ENCODE measurements at regions not wholly inside any gene's neighbourhood (a gene's known extent, or its start where the extent isn't known, plus 50 kb on each side); places are given as distances from the start of the nearest gene placed in this dataset.

DNA sequence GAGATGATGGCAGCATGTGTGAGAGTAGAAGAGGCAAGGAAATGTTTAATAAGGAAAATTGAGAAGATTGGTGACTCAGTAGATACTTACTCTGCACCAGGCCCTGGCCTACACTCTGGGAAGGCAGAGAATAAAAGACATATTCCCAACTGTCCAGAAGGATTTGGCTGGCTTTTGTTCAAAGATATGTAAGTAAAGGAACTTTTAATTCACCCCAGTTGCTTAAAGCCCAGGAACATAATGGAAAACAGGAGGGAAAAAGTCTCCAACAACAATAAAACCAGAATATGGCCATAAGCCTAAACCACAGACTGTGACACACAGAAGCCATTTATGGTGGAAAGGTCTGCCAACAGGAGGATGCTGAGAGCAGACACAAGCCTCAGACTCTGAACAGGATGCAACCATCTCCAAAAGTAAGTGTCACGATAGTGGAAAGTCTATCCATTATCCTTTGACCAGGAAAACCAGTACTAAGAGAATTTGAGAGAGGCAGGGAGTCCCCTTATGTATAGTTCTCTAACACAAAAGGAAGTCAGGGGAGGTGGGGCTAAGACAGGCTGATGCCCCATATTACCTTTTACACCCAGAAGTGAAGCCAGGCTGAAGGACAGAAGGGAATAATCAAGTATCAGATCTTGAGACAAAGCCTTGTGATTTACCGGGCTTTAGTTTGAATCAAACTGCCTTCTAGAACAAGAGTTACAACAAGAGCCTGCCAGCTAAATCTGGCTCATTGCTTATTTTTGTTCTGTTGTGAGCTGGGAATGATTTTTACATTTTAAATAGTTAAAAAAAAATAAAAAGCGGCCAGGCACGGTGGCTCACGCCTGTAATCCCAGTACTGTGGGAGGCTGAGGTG, 169.5 kb upstream of the STARD13 start:
- H3K4me3 ChIP-seq (ENCODE audit: low read length in 3 of 3), result no peak overlapping the region
- H3K36me3 ChIP-seq (ENCODE audit: control insufficient read depth in 3 of 3, insufficient read depth in 3 of 3, low read length in 3 of 3), result no peaks in the 10 kb centered on the region
- no peaks in the 10 kb centered on the region for H3K27me3 ChIP-seq (ENCODE audit: control insufficient read depth in 3 of 3, insufficient read depth in 3 of 3, low read length in 3 of 3)
- H3K27ac ChIP-seq (ENCODE audit: low read depth, low read length), result no peak overlapping the region
- peaks cover 0 to 9% (median 5%) of the 10 kb centered on the region in 3 donors for H3K4me1 ChIP-seq (ENCODE audit: control insufficient read depth in 3 of 3, insufficient read depth in 3 of 3, low read length in 3 of 3)
- H3K9ac ChIP-seq (ENCODE audit: low read depth in 1 of 3, low read length in 3 of 3), result no peak overlapping the region
- H3K9me3 ChIP-seq (ENCODE audit: control insufficient read depth in 3 of 3, low read length in 3 of 3), result no peaks in the 10 kb centered on the region

DNA sequence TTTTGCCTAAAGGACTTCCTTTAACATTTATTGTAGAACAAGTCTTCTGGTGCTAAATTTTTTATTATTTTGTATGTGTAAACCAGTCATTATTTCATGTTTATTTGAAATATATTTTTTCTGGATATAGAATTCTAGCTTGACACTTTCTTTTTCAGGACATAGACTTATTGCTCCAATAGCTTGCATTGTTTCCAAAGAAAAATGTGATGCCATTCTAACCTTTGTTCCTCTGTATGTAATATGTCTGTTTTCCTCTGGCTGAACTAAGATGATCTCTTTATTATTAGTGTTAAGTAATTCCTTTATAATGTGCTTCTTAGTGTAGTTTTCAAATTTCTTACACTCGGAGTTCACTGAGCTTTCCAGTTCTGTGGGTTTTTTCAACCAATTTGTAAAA, 174.1 kb upstream of the STARD13 start:
- Histone ChIP-seq H3K9ac (ENCODE audit: low read depth in 1 of 3, low read length in 3 of 3) (no peak overlapping the region), H3K9me3 (ENCODE audit: control insufficient read depth in 3 of 3, low read length in 3 of 3) (no peaks in the 10 kb centered on the region), H3K36me3 (ENCODE audit: control insufficient read depth in 3 of 3, insufficient read depth in 3 of 3, low read length in 3 of 3) (no peaks in the 10 kb centered on the region), H3K4me3 (ENCODE audit: low read length in 3 of 3) (no peak overlapping the region), H3K27ac (ENCODE audit: low read depth, low read length) (no peak overlapping the region), H3K4me1 (ENCODE audit: control insufficient read depth in 3 of 3, insufficient read depth in 3 of 3, low read length in 3 of 3) (no peaks in the 10 kb centered on the region), H3K27me3 (ENCODE audit: control insufficient read depth in 3 of 3, insufficient read depth in 3 of 3, low read length in 3 of 3) (no peaks in the 10 kb centered on the region)

DNA sequence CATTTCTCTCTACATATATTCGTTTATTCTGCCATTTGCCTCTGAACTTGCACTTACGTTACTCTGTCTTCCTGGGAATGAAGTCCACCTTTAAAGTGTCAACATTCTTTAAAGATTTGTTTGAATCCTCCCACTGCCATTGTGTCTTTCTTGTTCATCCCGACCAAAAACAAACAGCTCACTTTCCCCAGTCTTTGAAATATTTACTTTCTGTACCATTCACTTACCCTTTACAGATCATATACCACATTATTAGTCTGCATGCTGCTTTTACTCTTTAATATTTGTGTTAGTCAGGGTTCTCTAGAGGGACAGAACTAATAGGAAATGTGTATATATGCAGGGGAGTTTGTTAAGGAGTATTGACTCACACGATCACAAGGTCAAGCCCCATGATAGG, 176.6 kb upstream of the STARD13 start:
- Histone ChIP-seq H3K9me3 (ENCODE audit: control insufficient read depth in 3 of 3, low read length in 3 of 3) (no peaks in the 10 kb centered on the region), H3K4me3 (ENCODE audit: low read length in 3 of 3) (no peak overlapping the region), H3K27ac (ENCODE audit: low read depth, low read length) (no peak overlapping the region), H3K4me1 (ENCODE audit: control insufficient read depth in 3 of 3, insufficient read depth in 3 of 3, low read length in 3 of 3) (no peaks in the 10 kb centered on the region), H3K9ac (ENCODE audit: low read depth in 1 of 3, low read length in 3 of 3) (no peak overlapping the region), H3K27me3 (ENCODE audit: control insufficient read depth in 3 of 3, insufficient read depth in 3 of 3, low read length in 3 of 3) (no peaks in the 10 kb centered on the region), H3K36me3 (ENCODE audit: control insufficient read depth in 3 of 3, insufficient read depth in 3 of 3, low read length in 3 of 3) (no peaks in the 10 kb centered on the region)

DNA sequence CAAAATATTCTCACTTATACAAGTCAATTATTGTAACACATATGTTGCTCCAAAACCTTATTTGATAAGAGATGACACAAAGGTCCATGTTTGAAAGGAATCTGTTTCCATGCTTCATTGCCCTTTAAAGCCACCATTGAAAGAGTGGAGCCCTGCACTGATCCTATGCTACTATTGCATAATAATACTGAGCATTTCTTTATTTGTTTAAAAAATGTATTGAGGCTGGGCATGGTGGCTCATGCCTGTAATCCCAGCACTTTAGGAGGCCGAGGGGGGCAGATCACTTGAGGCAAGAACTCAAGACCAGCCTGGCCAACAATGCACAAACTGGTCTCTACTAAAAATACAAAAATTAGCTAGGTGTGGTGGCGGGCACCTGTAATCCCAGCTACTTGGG, 178.8 kb upstream of the STARD13 start:
- no peaks in the 10 kb centered on the region for H3K4me1 ChIP-seq (ENCODE audit: control insufficient read depth in 3 of 3, insufficient read depth in 3 of 3, low read length in 3 of 3)
- no peak overlapping the region for H3K4me3 ChIP-seq (ENCODE audit: low read length in 3 of 3)
- no peaks in the 10 kb centered on the region for H3K36me3 ChIP-seq (ENCODE audit: control insufficient read depth in 3 of 3, insufficient read depth in 3 of 3, low read length in 3 of 3)
- no peaks in the 10 kb centered on the region for H3K9me3 ChIP-seq (ENCODE audit: control insufficient read depth in 3 of 3, low read length in 3 of 3)
- no peaks in the 10 kb centered on the region for H3K27me3 ChIP-seq (ENCODE audit: control insufficient read depth in 3 of 3, insufficient read depth in 3 of 3, low read length in 3 of 3)
- H3K9ac ChIP-seq (ENCODE audit: low read depth in 1 of 3, low read length in 3 of 3), result no peak overlapping the region
- H3K27ac ChIP-seq (ENCODE audit: low read depth, low read length), result no peak overlapping the region

DNA sequence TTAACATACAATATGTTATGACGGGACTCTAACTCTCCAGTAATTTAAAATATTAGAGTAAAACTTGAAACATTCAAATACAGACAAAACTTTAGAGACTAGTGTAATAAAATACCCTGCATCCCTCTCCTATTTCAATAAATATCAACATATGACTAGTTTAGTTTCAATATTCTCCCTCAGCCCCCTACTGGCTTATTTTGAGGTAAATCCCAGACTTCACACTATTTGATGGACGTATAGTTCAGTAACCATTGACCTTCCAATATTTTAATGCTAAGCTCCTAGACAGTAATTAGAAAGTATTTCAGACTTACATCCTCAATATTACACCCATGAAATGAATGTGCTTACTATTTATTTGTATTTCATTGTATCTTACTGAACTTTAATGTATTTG, 180.7 kb upstream of the STARD13 start:
- no peaks in the 10 kb centered on the region for H3K9me3 ChIP-seq (ENCODE audit: control insufficient read depth in 3 of 3, low read length in 3 of 3)
- H3K27me3 ChIP-seq (ENCODE audit: control insufficient read depth in 3 of 3, insufficient read depth in 3 of 3, low read length in 3 of 3), result no peaks in the 10 kb centered on the region
- no peaks in the 10 kb centered on the region for H3K4me1 ChIP-seq (ENCODE audit: control insufficient read depth in 3 of 3, insufficient read depth in 3 of 3, low read length in 3 of 3)
- H3K4me3 ChIP-seq (ENCODE audit: low read length in 3 of 3), result no peak overlapping the region
- H3K36me3 ChIP-seq (ENCODE audit: control insufficient read depth in 3 of 3, insufficient read depth in 3 of 3, low read length in 3 of 3), result no peaks in the 10 kb centered on the region
- no peak overlapping the region for H3K27ac ChIP-seq (ENCODE audit: low read depth, low read length)
- H3K9ac ChIP-seq (ENCODE audit: low read depth in 1 of 3, low read length in 3 of 3), result no peak overlapping the region

DNA sequence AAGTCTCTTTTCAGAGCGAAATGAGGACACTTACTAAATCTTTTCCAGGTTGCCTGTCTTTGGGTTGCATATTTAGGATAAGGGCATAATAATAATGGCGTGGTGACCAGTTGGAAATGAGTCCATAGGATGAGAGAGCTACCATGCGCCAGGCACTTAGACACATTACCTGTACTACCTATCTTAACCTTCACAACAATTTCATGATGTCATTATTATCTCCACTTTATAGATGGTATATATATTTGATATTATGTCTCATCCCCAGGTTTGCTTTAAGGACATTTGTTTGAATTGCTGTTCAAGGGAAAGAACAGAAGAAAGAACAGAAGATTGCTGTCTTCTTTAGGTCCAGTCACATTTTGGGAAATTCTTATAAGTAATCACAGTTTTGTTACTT, 182.0 kb upstream of the STARD13 start:
- Histone ChIP-seq H3K9me3 (ENCODE audit: control insufficient read depth in 3 of 3, low read length in 3 of 3) (no peaks in the 10 kb centered on the region), H3K36me3 (ENCODE audit: control insufficient read depth in 3 of 3, insufficient read depth in 3 of 3, low read length in 3 of 3) (no peaks in the 10 kb centered on the region), H3K27me3 (ENCODE audit: control insufficient read depth in 3 of 3, insufficient read depth in 3 of 3, low read length in 3 of 3) (no peaks in the 10 kb centered on the region), H3K9ac (ENCODE audit: low read depth in 1 of 3, low read length in 3 of 3) (no peak overlapping the region), H3K4me3 (ENCODE audit: low read length in 3 of 3) (no peak overlapping the region), H3K4me1 (ENCODE audit: control insufficient read depth in 3 of 3, insufficient read depth in 3 of 3, low read length in 3 of 3) (no peaks in the 10 kb centered on the region), H3K27ac (ENCODE audit: low read depth, low read length) (no peak overlapping the region)

DNA sequence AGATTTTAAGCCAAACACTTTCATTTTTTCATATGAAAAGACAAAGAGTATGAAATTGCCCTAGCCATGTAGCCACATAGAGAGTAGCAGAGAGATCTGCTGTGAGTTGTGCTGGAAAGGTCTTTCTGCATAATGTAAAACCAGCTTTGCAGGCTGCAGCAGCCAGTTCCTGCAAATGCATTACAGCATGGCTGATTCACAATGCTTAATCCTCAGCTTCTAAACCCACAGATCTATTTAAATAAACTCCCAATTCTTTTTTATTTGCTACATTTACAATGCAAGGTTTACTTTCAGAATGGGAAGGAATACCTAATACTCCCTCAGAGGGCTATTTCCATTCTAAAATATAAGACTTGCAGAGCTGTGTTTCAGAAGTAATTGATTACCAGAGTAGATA, 185.6 kb upstream of the STARD13 start:
- Histone ChIP-seq H3K9me3 (ENCODE audit: control insufficient read depth in 3 of 3, low read length in 3 of 3) (no peaks in the 10 kb centered on the region), H3K36me3 (ENCODE audit: control insufficient read depth in 3 of 3, insufficient read depth in 3 of 3, low read length in 3 of 3) (no peaks in the 10 kb centered on the region), H3K4me3 (ENCODE audit: low read length in 3 of 3) (no peak overlapping the region), H3K9ac (ENCODE audit: low read depth in 1 of 3, low read length in 3 of 3) (no peak overlapping the region), H3K27me3 (ENCODE audit: control insufficient read depth in 3 of 3, insufficient read depth in 3 of 3, low read length in 3 of 3) (no peaks in the 10 kb centered on the region), H3K27ac (ENCODE audit: low read depth, low read length) (no peak overlapping the region), H3K4me1 (ENCODE audit: control insufficient read depth in 3 of 3, insufficient read depth in 3 of 3, low read length in 3 of 3) (no peaks in the 10 kb centered on the region)

DNA sequence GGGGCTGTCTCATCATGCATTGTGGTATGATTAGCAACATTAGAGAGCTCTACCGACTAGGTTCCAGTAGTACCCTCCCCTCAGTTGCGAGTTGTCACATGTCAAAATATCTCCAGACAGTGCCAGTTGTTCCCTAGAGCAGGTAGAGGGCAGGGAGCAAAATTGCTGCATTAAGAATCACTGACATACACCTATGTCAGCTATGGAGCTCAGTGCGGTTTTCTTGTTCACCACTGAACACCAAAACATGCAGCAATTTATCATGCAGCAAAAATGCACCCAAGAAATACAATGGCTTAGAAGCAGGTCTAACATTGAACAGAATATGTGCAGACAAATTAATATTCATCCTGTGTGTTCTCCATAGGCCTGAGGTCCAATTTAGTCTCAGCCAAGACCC, 186.9 kb upstream of the STARD13 start:
- H3K4me1 ChIP-seq (ENCODE audit: control insufficient read depth in 3 of 3, insufficient read depth in 3 of 3, low read length in 3 of 3), result no peaks in the 10 kb centered on the region
- no peak overlapping the region for H3K9ac ChIP-seq (ENCODE audit: low read depth in 1 of 3, low read length in 3 of 3)
- no peaks in the 10 kb centered on the region for H3K27me3 ChIP-seq (ENCODE audit: control insufficient read depth in 3 of 3, insufficient read depth in 3 of 3, low read length in 3 of 3)
- H3K27ac ChIP-seq (ENCODE audit: low read depth, low read length), result no peak overlapping the region
- H3K36me3 ChIP-seq (ENCODE audit: control insufficient read depth in 3 of 3, insufficient read depth in 3 of 3, low read length in 3 of 3), result no peaks in the 10 kb centered on the region
- H3K9me3 ChIP-seq (ENCODE audit: control insufficient read depth in 3 of 3, low read length in 3 of 3), result no peaks in the 10 kb centered on the region
- H3K4me3 ChIP-seq (ENCODE audit: low read length in 3 of 3), result no peak overlapping the region

DNA sequence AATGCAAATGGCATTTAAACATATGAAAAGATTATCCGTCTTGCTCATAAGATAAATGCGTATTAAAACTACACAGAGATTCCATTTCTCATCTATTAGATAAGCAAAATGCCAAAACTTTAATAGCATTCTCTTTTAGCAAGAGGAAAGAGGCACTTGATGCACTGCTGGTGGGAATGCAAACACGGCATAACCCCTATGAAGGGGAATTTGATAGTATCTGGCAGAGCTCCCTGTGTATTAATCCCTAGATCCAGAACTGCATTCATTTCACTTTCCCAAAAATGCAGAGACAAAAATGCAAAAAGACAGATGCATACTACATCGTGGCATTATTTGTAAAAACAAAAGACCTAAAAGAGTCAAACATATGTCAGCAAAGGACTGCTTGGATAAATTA, 193.6 kb upstream of the STARD13 start:
- Histone ChIP-seq H3K27ac (ENCODE audit: low read depth, low read length) (no peak overlapping the region), H3K27me3 (ENCODE audit: control insufficient read depth in 3 of 3, insufficient read depth in 3 of 3, low read length in 3 of 3) (no peaks in the 10 kb centered on the region), H3K36me3 (ENCODE audit: control insufficient read depth in 3 of 3, insufficient read depth in 3 of 3, low read length in 3 of 3) (no peaks in the 10 kb centered on the region), H3K4me1 (ENCODE audit: control insufficient read depth in 3 of 3, insufficient read depth in 3 of 3, low read length in 3 of 3) (no peaks in the 10 kb centered on the region), H3K9ac (ENCODE audit: low read depth in 1 of 3, low read length in 3 of 3) (no peak overlapping the region), H3K4me3 (ENCODE audit: low read length in 3 of 3) (no peak overlapping the region), H3K9me3 (ENCODE audit: control insufficient read depth in 3 of 3, low read length in 3 of 3) (no peaks in the 10 kb centered on the region)

DNA sequence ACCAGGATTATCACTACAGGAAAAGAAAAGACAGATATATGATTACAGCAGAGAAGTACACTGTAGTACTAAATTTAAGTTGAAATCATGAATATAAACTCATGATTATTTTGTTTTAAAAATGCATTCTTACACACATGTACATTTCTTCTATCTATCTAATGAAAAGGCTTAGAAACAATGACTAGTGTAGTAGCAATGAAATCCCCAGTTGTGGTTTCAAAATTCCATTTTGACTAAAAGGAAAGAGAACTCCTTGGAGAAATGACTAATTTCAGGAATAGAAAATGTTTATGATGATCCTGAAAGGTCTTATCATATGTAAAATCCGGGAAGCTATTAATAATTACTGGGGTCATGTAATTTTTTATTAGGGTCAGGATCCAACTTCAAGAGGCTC, 195.0 kb upstream of the STARD13 start:
- Histone ChIP-seq H3K9ac (ENCODE audit: low read depth in 1 of 3, low read length in 3 of 3) (no peak overlapping the region), H3K27me3 (ENCODE audit: control insufficient read depth in 3 of 3, insufficient read depth in 3 of 3, low read length in 3 of 3) (no peaks in the 10 kb centered on the region), H3K4me3 (ENCODE audit: low read length in 3 of 3) (no peak overlapping the region), H3K36me3 (ENCODE audit: control insufficient read depth in 3 of 3, insufficient read depth in 3 of 3, low read length in 3 of 3) (no peaks in the 10 kb centered on the region), H3K9me3 (ENCODE audit: control insufficient read depth in 3 of 3, low read length in 3 of 3) (no peaks in the 10 kb centered on the region), H3K4me1 (ENCODE audit: control insufficient read depth in 3 of 3, insufficient read depth in 3 of 3, low read length in 3 of 3) (no peaks in the 10 kb centered on the region), H3K27ac (ENCODE audit: low read depth, low read length) (no peak overlapping the region)

Measured in skeletal muscle tissue (tissue), 3 donors.